WERI-Rb-1 (cell line): ENCODE measurements at regions not wholly inside any gene's neighbourhood (a gene's known extent, or its start where the extent isn't known, plus 50 kb on each side); places are given as distances from the start of the nearest gene placed in this dataset.

ENCODE experiments used
- DNase-seq: peaks from one replicate; pipeline ENCODE4 v3.0.0-alpha.2; 2020
- H3K27ac ChIP-seq: fragments of 250-450 bp; sonication (Bioruptor Pico); 2 replicates; pipeline ENCODE4 v1.5.1; 2020; ENCODE audit warnings: mild to moderate bottlenecking, moderate library complexity
- H3K27me3 ChIP-seq: fragments of 250-450 bp; sonication (Bioruptor Pico); 2 replicates; pipeline ENCODE4 v1.5.1; 2021; ENCODE audit warnings: mild to moderate bottlenecking, low read depth, moderate library complexity; ENCODE audit not compliant: insufficient read depth, severe bottlenecking
- H3K36me3 ChIP-seq: fragments of 250-450 bp; sonication (Bioruptor Pico); 2 replicates; pipeline ENCODE4 v1.5.1; 2020; ENCODE audit warnings: mild to moderate bottlenecking, moderate library complexity
- H3K4me3 ChIP-seq: 2 replicates; pipeline ENCODE4 v1.5.1; 2011; ENCODE audit warnings: low read depth, mild to moderate bottlenecking, control low read depth, low read length
- H3K9me3 ChIP-seq: fragments of 250-450 bp; sonication (Bioruptor Pico); 2 replicates; pipeline ENCODE4 v1.5.1; 2021; ENCODE audit warnings: mild to moderate bottlenecking, moderate library complexity; ENCODE audit not compliant: severe bottlenecking
- TF ChIP-seq, protein P1 (sequence below): IDR thresholded peaks from 2 replicates; pipeline ENCODE4 v1.5.1; 2011; ENCODE audit warnings: low read depth, mild to moderate bottlenecking, control low read depth, inconsistent platforms, low read length

DNA sequence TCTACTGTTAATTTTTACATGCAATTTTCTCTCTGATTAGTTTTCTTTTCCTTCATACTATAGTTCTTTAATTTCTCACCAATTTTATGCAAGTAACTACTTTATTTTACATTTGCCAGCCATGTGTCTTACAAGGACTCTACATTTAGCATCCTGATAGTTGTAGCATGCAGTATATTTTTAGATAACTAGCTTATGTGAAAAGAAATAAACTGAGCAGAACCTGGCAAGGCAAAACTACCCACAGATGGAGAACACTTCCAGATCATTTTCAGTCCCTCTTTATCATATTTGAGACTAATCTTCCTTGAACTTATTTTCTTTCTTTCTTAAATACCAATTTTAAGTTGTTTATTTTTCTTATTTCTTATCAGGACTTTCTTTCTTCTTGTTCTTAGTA is 943.6 kb downstream of the LRFN5 start:
- Histone ChIP-seq H3K9me3 (no peaks in the 10 kb centered on the region), H3K27me3 (peaks cover 27% of the 10 kb centered on the region), H3K36me3 (no peaks in the 10 kb centered on the region), H3K4me3 (no peak overlapping the region), H3K27ac (no peak overlapping the region)
- TF ChIP-seq, protein P1, sequence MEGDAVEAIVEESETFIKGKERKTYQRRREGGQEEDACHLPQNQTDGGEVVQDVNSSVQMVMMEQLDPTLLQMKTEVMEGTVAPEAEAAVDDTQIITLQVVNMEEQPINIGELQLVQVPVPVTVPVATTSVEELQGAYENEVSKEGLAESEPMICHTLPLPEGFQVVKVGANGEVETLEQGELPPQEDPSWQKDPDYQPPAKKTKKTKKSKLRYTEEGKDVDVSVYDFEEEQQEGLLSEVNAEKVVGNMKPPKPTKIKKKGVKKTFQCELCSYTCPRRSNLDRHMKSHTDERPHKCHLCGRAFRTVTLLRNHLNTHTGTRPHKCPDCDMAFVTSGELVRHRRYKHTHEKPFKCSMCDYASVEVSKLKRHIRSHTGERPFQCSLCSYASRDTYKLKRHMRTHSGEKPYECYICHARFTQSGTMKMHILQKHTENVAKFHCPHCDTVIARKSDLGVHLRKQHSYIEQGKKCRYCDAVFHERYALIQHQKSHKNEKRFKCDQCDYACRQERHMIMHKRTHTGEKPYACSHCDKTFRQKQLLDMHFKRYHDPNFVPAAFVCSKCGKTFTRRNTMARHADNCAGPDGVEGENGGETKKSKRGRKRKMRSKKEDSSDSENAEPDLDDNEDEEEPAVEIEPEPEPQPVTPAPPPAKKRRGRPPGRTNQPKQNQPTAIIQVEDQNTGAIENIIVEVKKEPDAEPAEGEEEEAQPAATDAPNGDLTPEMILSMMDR: no peak
- DNase-seq: no peak

DNA sequence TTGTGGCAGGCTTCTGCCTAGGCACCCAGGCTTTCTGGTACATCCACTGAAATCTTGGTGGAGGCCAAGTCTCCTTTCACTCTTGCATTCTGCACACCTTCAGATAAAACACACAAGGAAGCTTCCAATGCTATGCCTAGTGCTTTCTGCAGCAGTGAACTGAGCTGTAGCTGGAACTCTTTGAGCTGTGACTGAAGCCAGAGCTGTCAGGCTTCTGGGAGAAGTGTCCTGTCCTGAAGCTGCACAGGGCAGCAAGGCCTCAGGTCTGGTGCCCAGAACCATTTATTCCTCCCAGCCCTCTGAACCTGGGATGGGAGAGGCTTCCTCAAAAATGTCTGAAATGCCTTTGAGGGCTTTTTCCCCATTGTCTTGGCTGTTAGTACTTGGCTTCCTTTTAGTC is 941.7 kb downstream of the LRFN5 start:
- Histone ChIP-seq H3K27me3 (peaks cover 23% of the 10 kb centered on the region), H3K9me3 (no peaks in the 10 kb centered on the region)
- no peak for DNase-seq

DNA sequence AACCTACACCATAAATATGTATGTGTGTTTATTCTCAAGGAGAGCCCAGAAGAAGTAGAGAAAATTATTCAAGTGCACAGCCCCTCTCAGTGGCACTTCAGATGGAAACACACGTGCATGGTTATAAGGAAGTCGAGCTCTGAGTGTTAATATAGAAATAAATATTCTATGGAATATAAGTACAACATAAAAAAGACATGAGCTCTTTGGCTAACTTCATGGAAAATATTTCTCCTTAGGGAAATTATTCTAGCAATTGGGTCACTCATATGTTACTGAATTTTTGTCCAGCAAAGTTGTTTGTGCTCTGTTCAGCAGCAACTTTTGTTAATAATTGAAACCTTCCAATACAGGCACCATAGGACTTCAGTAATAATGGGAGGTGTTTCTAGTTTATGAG is 939.0 kb downstream of the LRFN5 start:
- no peaks in the 10 kb centered on the region for H3K36me3 ChIP-seq
- TF ChIP-seq, protein P1: no peak
- H3K27ac ChIP-seq: no peak overlapping the region
- no peak for DNase-seq
- no peak overlapping the region for H3K4me3 ChIP-seq
- H3K9me3 ChIP-seq: no peaks in the 10 kb centered on the region
- H3K27me3 ChIP-seq: peaks cover 28% of the 10 kb centered on the region

More for the DNA sequence above, 941.7 kb downstream of the LRFN5 start:
- Histone ChIP-seq H3K36me3 (no peaks in the 10 kb centered on the region), H3K27ac (no peak overlapping the region), H3K4me3 (no peak overlapping the region)
- TF ChIP-seq, protein P1: no peak

DNA sequence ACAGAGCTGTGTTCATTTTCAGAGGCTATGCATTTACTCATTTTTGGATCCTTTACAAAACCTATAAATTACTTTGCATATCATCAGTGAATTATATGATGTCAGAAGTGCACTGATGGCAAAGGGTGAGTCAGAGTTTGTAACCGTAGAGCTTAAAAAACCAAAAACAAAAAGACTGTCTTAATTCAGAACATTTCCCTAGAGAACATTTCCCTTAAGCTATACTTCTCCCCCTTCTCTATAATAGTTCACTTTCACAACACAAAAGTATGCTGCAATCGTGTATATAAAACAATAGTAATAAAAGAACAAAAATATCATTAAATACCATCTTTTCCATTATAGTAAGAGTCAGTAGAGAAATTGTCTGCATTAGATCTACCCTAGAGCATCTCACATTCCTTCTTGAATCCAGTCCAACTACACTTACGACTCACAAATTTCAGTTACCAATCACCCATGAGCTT is 934.9 kb downstream of the LRFN5 start:
- Histone ChIP-seq H3K27me3 (peaks cover 35% of the 10 kb centered on the region), H3K27ac (no peak overlapping the region), H3K4me3 (no peak overlapping the region), H3K36me3 (no peaks in the 10 kb centered on the region), H3K9me3 (no peaks in the 10 kb centered on the region)
- TF ChIP-seq, protein P1: no peak
- DNase-seq: no peak

- TF ChIP-seq, protein P1: no peak
- H3K36me3 ChIP-seq: no peaks in the 10 kb centered on the region
- DNase-seq: no peak
- H3K27ac ChIP-seq: no peak overlapping the region
- H3K9me3 ChIP-seq: no peaks in the 10 kb centered on the region
- peaks cover 32% of the 10 kb centered on the region for H3K27me3 ChIP-seq
- no peak overlapping the region for H3K4me3 ChIP-seq
Measured at GRCh38 chr14:42535397-42535796, 928.7 kb downstream of the LRFN5 start.

DNA sequence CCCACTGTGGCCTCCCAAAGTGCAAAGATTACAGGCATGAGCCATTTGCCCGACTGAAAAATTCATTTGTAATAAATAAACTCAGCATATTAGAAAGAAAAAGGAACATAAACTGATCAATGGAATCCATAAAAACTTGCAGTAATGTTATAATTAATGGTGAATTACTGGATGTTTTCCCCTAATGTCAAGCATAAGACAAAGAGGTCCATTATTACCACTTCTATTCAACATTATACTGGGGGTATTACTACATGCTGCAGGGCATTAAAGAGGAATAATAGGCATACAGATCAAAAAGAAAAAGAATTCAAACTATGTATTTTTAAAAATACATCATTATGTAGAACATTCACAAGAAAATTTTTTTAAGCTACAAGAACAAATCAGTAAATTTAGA is 926.8 kb downstream of the LRFN5 start:
- Histone ChIP-seq H3K36me3 (no peaks in the 10 kb centered on the region), H3K27ac (no peak overlapping the region), H3K9me3 (no peaks in the 10 kb centered on the region), H3K4me3 (no peak overlapping the region), H3K27me3 (peaks cover 33% of the 10 kb centered on the region)
- no peak for DNase-seq
- TF ChIP-seq, protein P1: no peak
